Stimulated activated CD8-positive, alpha-beta memory T cell treated with anti-CD3 and anti-CD28 coated beads, Interleukin-15, amount 100 ng/mL, for 4 hours (primary cell): ENCODE measurements at regions not wholly inside any gene's neighbourhood (a gene's known extent, or its start where the extent isn't known, plus 50 kb on each side); places are given as distances from the start of the nearest gene placed in this dataset.
"Not testable (repeated sequence)": the region's sequence is repeated elsewhere in the genome, so short reads cannot be mapped to it uniquely, and the experiment has no call there.

ENCODE experiments used
- DNase-seq, 2 donors: peaks; one replicate each; pipeline ENCODE4 v3.0.0-alpha.2; 2020; ENCODE audit warnings: low read depth in 2 of 2

- no peak for DNase-seq
Measured at GRCh38 chrX:63466690-63467089, 115.6 kb upstream of the SPIN4 start.

DNA sequence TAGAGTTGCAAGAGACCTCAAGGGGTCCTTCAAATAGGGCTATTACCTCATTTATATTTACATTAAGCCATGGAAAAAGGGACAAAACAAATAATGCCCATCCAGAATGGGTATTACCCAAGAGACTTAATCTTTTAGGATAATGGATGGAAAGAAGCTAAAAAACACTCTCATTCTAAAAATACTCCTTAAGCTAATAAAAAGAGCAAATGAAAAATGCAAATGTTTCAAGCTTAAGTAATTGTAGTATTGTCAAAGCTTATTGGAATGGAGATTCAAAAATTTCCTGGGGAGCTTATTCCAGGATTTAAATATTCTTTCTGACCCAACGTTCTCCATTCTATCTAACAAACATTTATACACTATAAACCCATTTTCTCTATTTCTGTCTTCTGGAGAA is 107.8 kb upstream of the SPIN4 start:
- DNase-seq = no peak

DNA sequence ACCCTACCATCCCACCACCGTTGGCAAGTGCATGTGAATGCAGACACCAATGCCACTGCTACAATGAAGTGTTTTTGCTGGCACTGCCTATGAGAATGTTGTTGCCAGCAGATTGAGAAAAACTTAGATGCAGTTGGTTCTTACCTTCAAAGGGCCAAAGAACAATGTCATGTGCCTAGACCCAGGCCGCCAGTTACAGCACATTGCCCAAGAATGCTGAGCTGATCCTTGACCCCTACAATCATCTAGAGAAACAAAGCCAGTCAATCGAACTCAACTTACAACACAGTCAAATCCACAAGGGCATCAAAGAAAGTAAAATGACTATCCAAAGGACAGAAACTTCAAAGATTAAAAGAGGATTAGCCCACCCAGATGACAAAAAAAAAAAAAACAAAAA is 102.4 kb upstream of the SPIN4 start:
- DNase-seq = no peak

- no peak for DNase-seq
Measured at GRCh38 chrX:63441717-63442116, 90.6 kb upstream of the SPIN4 start.

DNA sequence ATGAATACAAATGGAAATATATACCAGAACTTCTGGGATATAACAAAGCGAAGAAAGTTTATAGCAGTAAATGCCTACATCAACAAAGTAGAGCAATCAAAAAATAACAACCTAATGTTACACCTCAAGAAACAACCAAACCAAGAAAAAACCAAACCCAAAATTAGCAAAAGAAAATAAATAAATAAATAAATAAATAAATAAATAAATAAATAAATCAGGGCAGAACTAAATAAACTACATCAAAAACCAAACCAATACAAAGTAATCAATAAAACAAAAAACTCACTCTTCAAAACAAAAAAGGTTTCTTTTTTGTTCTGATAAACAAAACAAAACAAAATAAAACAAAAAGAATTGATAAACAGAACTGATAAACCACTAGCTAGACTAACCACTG is 88.4 kb upstream of the SPIN4 start:
- DNase-seq = no peak

DNA sequence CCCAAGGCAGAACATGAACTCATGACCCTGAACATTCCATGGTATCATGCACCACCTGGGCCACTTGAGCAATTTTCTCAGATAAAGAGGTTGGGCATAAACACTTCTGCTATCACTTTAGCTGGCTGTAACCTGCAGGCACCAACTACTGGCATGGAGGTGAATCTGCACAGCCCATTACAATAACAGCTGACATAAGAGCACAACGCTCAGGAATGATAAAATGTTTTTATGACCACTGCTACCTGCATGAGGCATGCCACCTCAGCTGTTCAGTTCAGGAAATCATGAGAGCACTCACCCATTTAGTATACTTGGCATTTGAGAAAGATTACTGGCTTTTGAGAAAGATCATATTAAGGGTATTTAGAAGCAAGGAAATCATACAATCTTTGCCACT is 85.7 kb upstream of the SPIN4 start:
- DNase-seq = no peak

DNA sequence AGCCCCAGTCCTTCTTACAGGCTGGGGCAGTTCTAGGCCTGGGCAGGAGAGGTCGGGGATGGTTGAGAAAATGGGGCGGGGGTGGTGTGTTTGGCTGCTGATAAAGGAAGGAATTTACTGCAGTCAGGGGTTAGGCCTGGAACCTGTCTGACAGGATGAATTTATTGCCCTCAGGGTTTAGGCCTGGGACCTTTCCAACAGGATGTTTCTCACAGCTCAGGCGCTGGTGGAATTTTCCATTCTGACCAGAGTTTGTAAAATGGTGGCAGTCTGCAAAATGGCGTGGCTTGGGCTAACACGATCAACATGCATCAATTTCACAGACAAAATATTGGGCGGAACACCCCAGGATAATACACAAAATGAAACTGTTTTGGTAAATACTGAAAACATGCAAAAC is 83.5 kb upstream of the SPIN4 start:
- DNase-seq = no peak

DNA sequence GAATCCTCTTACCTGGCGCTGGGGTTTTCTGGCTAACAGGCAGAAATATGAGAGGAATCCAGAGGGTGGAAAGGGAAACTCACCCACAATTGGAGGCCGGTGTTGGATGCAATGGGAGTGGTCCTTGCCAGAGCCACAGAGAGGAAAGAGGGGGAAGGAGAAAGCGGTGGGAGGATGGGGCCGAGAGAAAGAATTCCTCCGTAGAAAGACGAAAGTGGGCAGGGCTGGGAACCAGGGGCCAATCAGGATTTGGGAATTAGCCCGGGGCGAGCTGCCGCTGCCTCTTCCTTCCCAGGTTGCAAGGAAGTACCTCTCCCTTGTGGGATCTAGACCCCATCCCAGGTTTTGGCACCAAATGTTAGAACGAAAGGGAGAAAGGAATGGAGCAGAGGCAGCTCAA is 83.1 kb upstream of the SPIN4 start:
- DNase-seq = no peak

GRCh38 chrX:63430026-63430425 is 78.9 kb upstream of the SPIN4 start:
- no peak for DNase-seq

DNA sequence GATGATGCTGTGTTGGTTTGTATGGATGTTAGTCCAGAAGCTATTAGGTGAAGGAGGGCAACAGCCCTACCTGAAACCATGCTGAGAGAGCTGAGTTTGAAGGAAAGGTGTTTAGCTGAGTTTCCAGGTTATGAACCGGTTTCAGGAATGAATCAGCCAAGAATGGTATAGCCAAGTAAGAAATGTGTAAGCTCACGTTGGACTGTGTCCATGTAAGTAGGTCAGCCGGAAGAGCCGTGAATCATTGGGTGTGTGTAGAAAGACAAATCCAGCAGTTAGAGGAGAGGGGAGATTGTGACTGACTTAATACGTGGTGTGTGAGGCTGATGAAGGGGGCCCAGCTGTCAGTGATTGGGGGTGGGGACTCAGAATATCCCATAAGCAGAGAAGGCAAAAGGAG is 77.2 kb upstream of the SPIN4 start:
- DNase-seq = no peak

- no peak for DNase-seq
Measured at GRCh38 chrX:63426519-63426918, 75.4 kb upstream of the SPIN4 start.

GRCh38 chrX:63424063-63424462 is 72.9 kb upstream of the SPIN4 start:
- DNase-seq = no peak

DNA sequence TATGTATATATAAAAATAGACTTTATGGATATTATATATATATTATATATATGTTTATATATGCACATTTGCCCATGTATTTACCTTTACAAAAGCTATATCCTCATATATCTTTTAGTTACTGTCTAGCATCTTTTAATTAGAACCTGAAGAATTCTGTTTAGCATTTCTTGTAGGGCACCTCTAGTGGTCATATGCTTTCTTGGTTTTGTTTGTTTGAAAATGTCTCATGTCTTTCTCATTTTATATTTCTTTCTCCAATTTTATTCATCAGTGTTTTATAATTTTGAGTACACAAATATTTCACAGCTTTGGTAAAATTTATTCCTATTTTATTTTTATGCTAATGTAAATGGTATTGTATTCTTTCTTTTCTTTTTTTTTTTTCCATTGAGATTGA is 70.3 kb upstream of the SPIN4 start:
- DNase-seq = no peak

- DNase-seq = no peak
Measured at GRCh38 chrX:63418211-63418610, 67.1 kb upstream of the SPIN4 start.

- no peak for DNase-seq
Measured at GRCh38 chrX:63417649-63418048, 66.5 kb upstream of the SPIN4 start.

DNA sequence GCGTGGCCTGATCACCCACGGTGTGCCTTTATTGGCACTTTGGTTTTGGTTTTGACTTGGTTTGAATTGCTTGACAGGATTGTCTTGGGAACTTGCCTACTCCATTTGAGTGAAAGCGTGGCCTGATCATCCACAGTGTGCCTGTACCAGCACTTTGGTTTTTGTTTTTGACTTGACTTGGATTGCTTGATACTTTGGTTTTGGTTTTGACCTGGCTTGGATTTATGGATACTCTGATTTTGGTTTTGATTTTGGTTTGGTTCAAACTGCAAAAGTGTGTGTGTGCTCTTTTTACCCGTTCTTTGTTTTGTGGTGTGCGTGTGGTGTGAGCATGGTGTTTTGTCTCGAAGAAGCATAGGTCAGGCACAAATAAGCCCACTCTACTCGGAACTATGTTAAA is 58.8 kb upstream of the SPIN4 start:
- DNase-seq = not testable (repeated sequence)

GRCh38 chrX:63408050-63408449 is 56.9 kb upstream of the SPIN4 start:
- DNase-seq = no peak

- no peak for DNase-seq
Measured at GRCh38 chrX:63404332-63404731, 53.2 kb upstream of the SPIN4 start.

- DNase-seq = no peak
Measured at GRCh38 chrX:63402106-63402505, 51.0 kb upstream of the SPIN4 start.
